ENCODE measurements at regions not wholly inside any gene's neighbourhood (a gene's known extent, or its start where the extent isn't known, plus 50 kb on each side); places are given as distances from the start of the nearest gene placed in this dataset.

- H3K4me3 ChIP-seq (ENCODE audit: control insufficient read depth, low read depth, low read length), result no peak overlapping the region
- TF ChIP-seq CTCF (conservative IDR thresholded peaks at IDR 0.05; ENCODE audit: control insufficient read depth, insufficient read depth, low read depth, low read length), result no peak
- no peak for DNase-seq (ENCODE audit: low read depth)
Observed at GRCh38 chr20:40268321-40269075, 420.5 kb downstream of the MAFB start.

DNA sequence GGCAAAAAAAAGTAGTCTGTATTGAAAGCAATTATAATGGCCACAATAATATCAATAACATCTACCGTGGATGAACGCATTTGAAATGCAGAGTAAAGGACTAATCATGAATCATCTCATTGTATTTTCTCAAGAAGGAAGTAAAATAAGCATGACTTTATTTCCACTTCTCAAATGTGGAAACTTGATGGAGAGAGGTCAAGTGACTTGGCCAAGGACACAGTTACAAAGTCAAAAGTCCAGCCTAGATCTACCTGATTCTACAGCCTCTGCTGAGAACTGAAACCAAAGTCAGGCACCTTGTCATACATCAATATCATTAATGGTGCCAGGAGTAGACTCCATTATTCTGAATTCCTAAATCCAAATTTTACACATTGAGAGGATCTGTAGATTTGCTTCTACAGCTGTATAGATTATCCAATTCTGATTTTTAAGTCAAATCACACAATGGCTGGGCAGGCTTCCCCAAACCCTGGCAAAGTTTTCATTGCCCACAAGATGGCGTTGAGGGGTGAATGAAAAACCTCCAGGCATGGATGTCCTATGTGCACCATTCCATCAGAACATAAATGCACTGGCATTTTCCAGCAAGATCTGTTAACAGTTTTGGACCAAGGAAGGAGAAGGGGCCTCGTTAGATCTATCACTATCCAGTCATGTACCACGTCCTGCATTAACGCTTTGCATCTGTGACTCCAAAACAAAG, 423.1 kb downstream of the MAFB start:
- no peak overlapping the region for H3K4me3 ChIP-seq (ENCODE audit: control insufficient read depth, low read depth, low read length)
- DNase-seq (ENCODE audit: low read depth), result peak; percentile 56
- TF ChIP-seq CTCF (conservative IDR thresholded peaks at IDR 0.05; ENCODE audit: control insufficient read depth, insufficient read depth, low read depth, low read length), result peak; percentile 60

DNA sequence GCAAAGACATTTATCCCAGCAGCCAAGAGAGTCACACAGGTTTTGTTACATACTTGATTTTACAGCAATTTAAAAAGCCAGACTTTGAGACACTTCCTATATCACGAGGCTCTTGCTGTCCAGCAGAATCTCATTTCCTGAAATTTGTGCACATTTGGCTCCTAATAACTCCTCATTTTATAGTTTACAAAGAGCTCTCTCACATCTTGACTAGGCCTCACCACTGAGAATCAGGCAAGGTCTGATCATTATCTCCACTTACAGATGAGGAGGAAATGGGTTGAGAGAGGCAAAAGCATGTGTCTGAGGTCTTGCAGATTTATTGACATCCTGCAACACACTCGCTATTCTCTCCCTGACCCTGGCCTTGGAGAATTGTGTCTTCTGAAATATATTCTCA, 426.8 kb downstream of the MAFB start:
- no peak for DNase-seq (ENCODE audit: low read depth)
- TF ChIP-seq CTCF (conservative IDR thresholded peaks at IDR 0.05; ENCODE audit: control insufficient read depth, insufficient read depth, low read depth, low read length), result no peak
- no peak overlapping the region for H3K4me3 ChIP-seq (ENCODE audit: control insufficient read depth, low read depth, low read length)

GRCh38 chr20:40258931-40259330, 430.1 kb downstream of the MAFB start:
- no peak for TF ChIP-seq CTCF (conservative IDR thresholded peaks at IDR 0.05; ENCODE audit: control insufficient read depth, insufficient read depth, low read depth, low read length)
- DNase-seq (ENCODE audit: low read depth), result no peak

GRCh38 chr20:40257763-40258162, 431.3 kb downstream of the MAFB start:
- DNase-seq (ENCODE audit: low read depth), result no peak
- no peak for TF ChIP-seq CTCF (conservative IDR thresholded peaks at IDR 0.05; ENCODE audit: control insufficient read depth, insufficient read depth, low read depth, low read length)

More at GRCh38 chr20:40258931-40259330, 430.1 kb downstream of the MAFB start:
- no peak overlapping the region for H3K4me3 ChIP-seq (ENCODE audit: control insufficient read depth, low read depth, low read length)

GRCh38 chr20:40255365-40255764, 433.7 kb downstream of the MAFB start:
- H3K4me3 ChIP-seq (ENCODE audit: control insufficient read depth, low read depth, low read length), result no peak overlapping the region
- peak; percentile 62 for DNase-seq (ENCODE audit: low read depth)
- peak; percentile 28 for TF ChIP-seq CTCF (conservative IDR thresholded peaks at IDR 0.05; ENCODE audit: control insufficient read depth, insufficient read depth, low read depth, low read length)

More at GRCh38 chr20:40257763-40258162, 431.3 kb downstream of the MAFB start:
- H3K4me3 ChIP-seq (ENCODE audit: control insufficient read depth, low read depth, low read length), result no peak overlapping the region
